Right lobe of liver (tissue), 4 donors: ENCODE measurements at regions not wholly inside any gene's neighbourhood (a gene's known extent, or its start where the extent isn't known, plus 50 kb on each side); places are given as distances from the start of the nearest gene placed in this dataset.

Experiments
- CTCF ChIP-seq, 4 donors: fragments of 200-600 bp in 3 of 4; fragments of 450-650 bp in 1 of 4; IDR thresholded peaks; one replicate each; pipeline versions ENCODE4 v1.5.1 to v1.8.0; 2016 to 2022; ENCODE audit warnings: antibody characterized with exemption in 4 of 4, mild to moderate bottlenecking in 2 of 4
- POLR2A ChIP-seq: fragments of 450-650 bp; IDR thresholded peaks from one replicate; pipeline ENCODE4 v1.6.1; 2017; ENCODE audit warnings: antibody characterized with exemption, mild to moderate bottlenecking
- donor health status: DM: no; HTN: no; CAD: no.
- donor health status: DM: no; HTN: no; CAD: no.
- donor health status: DM: no; HTN: yes; CAD: no.

GRCh38 chr2:851680-852079, 99.0 kb upstream of the SNTG2 start:
- TF ChIP-seq CTCF (IDR thresholded peaks at IDR 0.05), result no peak
- TF ChIP-seq POLR2A, result no peak
